ENCODE measurements at regions not wholly inside any gene's neighbourhood (a gene's known extent, or its start where the extent isn't known, plus 50 kb on each side); places are given as distances from the start of the nearest gene placed in this dataset.

GRCh38 chr11:109619498-109619897 lies 197.5 kb downstream of the C11orf87 start (continued):
- TF ChIP-seq SUZ12 (IDR thresholded peaks at IDR 0.05; ENCODE audit: unreplicated experiment), result no peak
- TF ChIP-seq CREB1 (IDR thresholded peaks at IDR 0.05; ENCODE audit: low read depth), result no peak
- TF ChIP-seq, protein P1, sequence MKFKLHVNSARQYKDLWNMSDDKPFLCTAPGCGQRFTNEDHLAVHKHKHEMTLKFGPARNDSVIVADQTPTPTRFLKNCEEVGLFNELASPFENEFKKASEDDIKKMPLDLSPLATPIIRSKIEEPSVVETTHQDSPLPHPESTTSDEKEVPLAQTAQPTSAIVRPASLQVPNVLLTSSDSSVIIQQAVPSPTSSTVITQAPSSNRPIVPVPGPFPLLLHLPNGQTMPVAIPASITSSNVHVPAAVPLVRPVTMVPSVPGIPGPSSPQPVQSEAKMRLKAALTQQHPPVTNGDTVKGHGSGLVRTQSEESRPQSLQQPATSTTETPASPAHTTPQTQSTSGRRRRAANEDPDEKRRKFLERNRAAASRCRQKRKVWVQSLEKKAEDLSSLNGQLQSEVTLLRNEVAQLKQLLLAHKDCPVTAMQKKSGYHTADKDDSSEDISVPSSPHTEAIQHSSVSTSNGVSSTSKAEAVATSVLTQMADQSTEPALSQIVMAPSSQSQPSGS (IDR thresholded peaks at IDR 0.05; ENCODE audit: low read length), result no peak
- no peak for TF ChIP-seq KLF5 (IDR thresholded peaks at IDR 0.05; ENCODE audit: partially characterized antibody)
- TF ChIP-seq TBL1XR1 (IDR thresholded peaks at IDR 0.05; ENCODE audit: low read depth, low read length), result no peak
- no peak for TF ChIP-seq NFYA (IDR thresholded peaks at IDR 0.05; ENCODE audit: borderline replicate concordance, low read depth, low read length)
- no peak for TF ChIP-seq ZNF622 (IDR thresholded peaks at IDR 0.05)
- TF ChIP-seq JUNB (IDR thresholded peaks at IDR 0.05), result no peak
- TF ChIP-seq HDAC6 (IDR thresholded peaks at IDR 0.05; ENCODE audit: unreplicated experiment), result no peak

DNA sequence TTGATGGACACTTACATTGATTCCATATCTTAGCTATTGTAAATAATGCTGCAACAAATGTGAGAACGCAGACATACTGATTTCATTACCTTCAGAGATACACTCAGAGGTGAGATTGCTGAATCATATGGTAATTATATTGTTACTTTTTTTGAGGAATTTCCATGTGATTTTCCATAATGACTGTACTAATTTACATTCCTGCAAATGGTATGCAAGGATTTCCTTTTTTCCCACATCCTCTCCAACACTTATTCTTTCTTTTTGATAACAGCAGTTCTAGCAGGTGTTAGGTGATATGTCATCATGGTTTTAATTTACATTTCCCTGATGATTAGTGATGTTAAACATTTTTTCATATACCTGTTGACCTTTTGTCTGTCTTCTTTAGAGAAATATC lies 207.7 kb downstream of the C11orf87 start:
- H3K4me2 ChIP-seq (ENCODE audit: control insufficient read depth, insufficient read depth), result no peak overlapping the region
- H3K27me3 ChIP-seq (replicated peaks in 1 of 2; ENCODE audit: control insufficient read depth in 2 of 2, insufficient read depth in 2 of 2, low read length in 1 of 2), result no peaks in the 10 kb centered on the region
- no TSS peak for BruUV-seq (replicated peaks)
- no peak overlapping the region for H3K27ac ChIP-seq (ENCODE audit: control insufficient read depth, insufficient read depth)
- no peaks in the 10 kb centered on the region for H3K36me3 ChIP-seq (ENCODE audit: control insufficient read depth in 2 of 2, insufficient read depth in 2 of 2, low read length in 1 of 2)
- H2AFZ ChIP-seq (ENCODE audit: control insufficient read depth, low read depth, low read length), result no peak overlapping the region
- no peak for DNase-seq (ENCODE audit: low read depth, low spot score)
- H3K4me3 ChIP-seq, result no peak overlapping the region
- CTCF ChIA-PET, result no interaction called here
- TF ChIP-seq RB1 (IDR thresholded peaks at IDR 0.05; ENCODE audit: borderline replicate concordance), result no peak
- no peak for TF ChIP-seq CHD2 (IDR thresholded peaks at IDR 0.05; ENCODE audit: borderline replicate concordance, low read depth, low read length)
- TF ChIP-seq LARP7 (IDR thresholded peaks at IDR 0.05), result no peak
- TF ChIP-seq RBBP5 (conservative IDR thresholded peaks at IDR 0.05), result no peak
- no peak for TF ChIP-seq SKIL (IDR thresholded peaks at IDR 0.05; ENCODE audit: low read depth, poor library complexity, severe bottlenecking)
- no peaks in the 10 kb centered on the region for H3K79me2 ChIP-seq (ENCODE audit: control insufficient read depth, insufficient read depth, low read length)
- no peak overlapping the region for H3K9ac ChIP-seq (ENCODE audit: control insufficient read depth, insufficient read depth, low read length)
- 46% methylated on average over 1 of the region's 1 CpG for WGBS (ENCODE audit: insufficient coverage, insufficient replicate concordance, low lambda C conversion rate, missing lambda C conversion rate)
- no peak for ATAC-seq
- no peaks in the 10 kb centered on the region for H3K9me3 ChIP-seq (replicated peaks; ENCODE audit: control insufficient read depth, insufficient read depth, low read length)
- in situ Hi-C loops (cut with MboI), result no loop called here
- no peaks in the 10 kb centered on the region for H3K4me1 ChIP-seq (ENCODE audit: control insufficient read depth, insufficient read depth, low read length)
- FAIRE-seq, result no peak
- SMC1A ChIA-PET (ENCODE audit: uncharacterized antibody, unreplicated experiment), result no interaction called here
- POLR2A ChIA-PET, result no interaction called here
- H4K20me1 ChIP-seq (ENCODE audit: control insufficient read depth, insufficient read depth), result no peaks in the 10 kb centered on the region
- intact Hi-C loops (cut with micrococcal nuclease; ENCODE audit: unreplicated experiment), result no loop called here
- RAD21 ChIA-PET (ENCODE audit: unreplicated experiment), result no interaction called here
